Panc1 (cell line): ENCODE measurements at regions not wholly inside any gene's neighbourhood (a gene's known extent, or its start where the extent isn't known, plus 50 kb on each side); places are given as distances from the start of the nearest gene placed in this dataset.

Experiments
- ATAC-seq: fragments of 200-7000 bp; cut with Tn5 transposase; 2 replicates; pipeline ENCODE4 v1.9.1; 2020; ENCODE audit warnings: mild to moderate bottlenecking, moderate library complexity
- BruUV-seq: library from RNA; stranded (reverse); fragments of 400-500 nt; replicated peaks from 2 replicates; lab custom pipeline; 2021; lab: Mats Ljungman, UMichigan
- CTCF ChIA-PET: fragments of 300-600 bp; sonication (Branson Sonifier 250); formaldehyde crosslinking; loops from one replicate; lab custom pipeline; 2022; ENCODE audit warnings: antibody characterized with exemption; lab: Charles Lee
- POLR2A ChIA-PET: fragments of 300-600 bp; sonication (Branson Sonifier 250); formaldehyde crosslinking; loops from one replicate; lab custom pipeline; 2022; ENCODE audit warnings: antibody characterized with exemption; lab: Charles Lee
- DNase-seq: peaks from one replicate; pipeline ENCODE4 v3.0.0-alpha.2; 2010; ENCODE audit warnings: low read depth, low spot score
- H3K27ac ChIP-seq: 2 replicates; pipeline ENCODE4 v1.5.1; 2011; ENCODE audit warnings: mild to moderate bottlenecking, low read length, inconsistent platforms
- H3K27me3 ChIP-seq: fragments of 200-500 bp; sonication (Bioruptor generic); 2 replicates; pipeline ENCODE4 v1.6.0; 2014; ENCODE audit warnings: low read length, inconsistent platforms; ENCODE audit not compliant: control insufficient read depth, insufficient read depth
- H3K36me3 ChIP-seq: fragments of 200-500 bp; sonication (Bioruptor generic); 2 replicates; pipeline ENCODE4 v1.5.1; 2014; ENCODE audit warnings: inconsistent platforms, mild to moderate bottlenecking, low read length, moderate library complexity; ENCODE audit not compliant: control insufficient read depth, insufficient read depth
- H3K4me1 ChIP-seq: 2 replicates; pipeline ENCODE4 v1.5.1; 2011; ENCODE audit warnings: inconsistent platforms, mild to moderate bottlenecking, low read length, moderate library complexity; ENCODE audit not compliant: control insufficient read depth, insufficient read depth
- H3K4me3 ChIP-seq, 2 experiments: 2 replicates each; pipeline ENCODE4 v1.5.1; 2011 to 2012; ENCODE audit warnings: low read depth in 2 of 2, low read length in 2 of 2, mild to moderate bottlenecking in 2 of 2, inconsistent platforms in 1 of 2, moderate library complexity in 1 of 2
- H3K9me3 ChIP-seq: fragments of 200-500 bp; sonication (Bioruptor generic); 2 replicates; pipeline ENCODE4 v1.5.1; 2014; ENCODE audit warnings: low read depth, mild to moderate bottlenecking, inconsistent platforms, low read length, moderate library complexity; ENCODE audit not compliant: control insufficient read depth, insufficient read depth
- CTCF ChIP-seq: fragments of 450-650 bp; IDR thresholded peaks from 2 replicates; pipeline ENCODE4 v1.5.1; 2017; ENCODE audit warnings: mild to moderate bottlenecking
- POLR2AphosphoS5 ChIP-seq: IDR thresholded peaks from 2 replicates; pipeline ENCODE4 v1.6.1; 2012; ENCODE audit warnings: mild to moderate bottlenecking, low read depth, low read length, moderate library complexity
- REST ChIP-seq, 2 experiments: IDR thresholded peaks; 2 replicates each; pipeline ENCODE4 v1.6.1; 2011 to 2012; ENCODE audit warnings: low read depth in 2 of 2, control low read depth in 1 of 2, low read length in 1 of 2, mild to moderate bottlenecking in 1 of 2, moderate library complexity in 1 of 2; ENCODE audit not compliant: insufficient read depth in 1 of 2
- SIN3A ChIP-seq: IDR thresholded peaks from 2 replicates; pipeline ENCODE4 v1.6.1; 2012; ENCODE audit warnings: low read depth, mild to moderate bottlenecking, low read length, moderate library complexity, borderline replicate concordance; ENCODE audit not compliant: insufficient read depth
- TCF7L2 ChIP-seq: IDR thresholded peaks from 2 replicates; pipeline ENCODE4 v1.6.1; 2011; ENCODE audit warnings: mild to moderate bottlenecking, low read depth, low read length, inconsistent platforms
- in situ Hi-C: cut with HindIII; loops from 2 replicates; pipeline ENCODE4 v1.10.0; 2016; ENCODE audit warnings: low sequenced_read_pairs, low pct_unique_long_range_greater_than_20kb
- intact Hi-C: fragments of 100-400 bp; cut with micrococcal nuclease; formaldehyde crosslinking; loops from one replicate; pipeline ENCODE4 v1.10.0; 2022; ENCODE audit not compliant: unreplicated experiment

GRCh38 chr5:24353016-24353415 lies 291.8 kb downstream of the CDH10 start:
- BruUV-seq: no TSS peak
- TF ChIP-seq REST (IDR thresholded peaks at IDR 0.05; ENCODE audit: insufficient read depth in 1 of 2, low read depth in 2 of 2, low read length in 1 of 2): no peak
- no peak for TF ChIP-seq POLR2AphosphoS5
- TF ChIP-seq TCF7L2: no peak
- TF ChIP-seq SIN3A: no peak
- no peak for TF ChIP-seq CTCF
- ATAC-seq (no peak), DNase-seq (no peak)
- in situ Hi-C loops (no loop called here), intact Hi-C loops (no loop called here)
- no peak overlapping the region for H3K27ac ChIP-seq
- ChIA-PET POLR2A (no interaction called here), CTCF (no interaction called here)
- no peaks in the 10 kb centered on the region for H3K9me3 ChIP-seq
- H3K36me3 ChIP-seq: no peaks in the 10 kb centered on the region
- H3K27me3 ChIP-seq: no peaks in the 10 kb centered on the region
- H3K4me1 ChIP-seq: no peaks in the 10 kb centered on the region
- no peak overlapping the region for H3K4me3 ChIP-seq

- no TSS peak for BruUV-seq
- in situ Hi-C loops (no loop called here), intact Hi-C loops (no loop called here)
- ChIA-PET CTCF (no interaction called here), POLR2A (no interaction called here)
- no peak for ATAC-seq
- Histone ChIP-seq H3K4me1 (no peaks in the 10 kb centered on the region), H3K4me3 (no peak overlapping the region), H3K27me3 (no peaks in the 10 kb centered on the region), H3K36me3 (no peaks in the 10 kb centered on the region), H3K9me3 (no peaks in the 10 kb centered on the region), H3K27ac (no peak overlapping the region)
- no peak for TF ChIP-seq CTCF
- no peak for TF ChIP-seq REST (IDR thresholded peaks at IDR 0.05; ENCODE audit: insufficient read depth in 1 of 2, low read depth in 2 of 2, low read length in 1 of 2)
- TF ChIP-seq TCF7L2: no peak
- TF ChIP-seq SIN3A: no peak
- DNase-seq: no peak
Observed at GRCh38 chr5:24353611-24354010, 291.2 kb downstream of the CDH10 start.
